K562 (cell line): ENCODE measurements at regions not wholly inside any gene's neighbourhood (a gene's known extent, or its start where the extent isn't known, plus 50 kb on each side); places are given as distances from the start of the nearest gene placed in this dataset.

Experiments
- ATAC-seq: fragments of 200-7000 bp; cut with Tn5 transposase; 3 replicates; pipeline ENCODE4 v1.9.1; 2020; ENCODE audit warnings: moderate library complexity
- BruUV-seq: library from RNA; stranded (reverse); fragments of 400-500 nt; replicated peaks from 2 replicates; lab custom pipeline; 2021; lab: Mats Ljungman, UMichigan
- CTCF ChIA-PET: fragments of 300-600 bp; formaldehyde crosslinking; extraction: SDS; loops from one replicate; lab custom pipeline; 2021; ENCODE audit warnings: low intra/inter-chr PET ratio; lab: Yijun Ruan, JAX
- POLR2A ChIA-PET: fragments of 300-600, 350-650 bp; sonication (Branson Sonifier 250); formaldehyde crosslinking; extraction: SDS; loops from one replicate; lab custom pipeline; 2021; ENCODE audit warnings: antibody characterized with exemption, inconsistent platforms; lab: Yijun Ruan, JAX
- DNase-seq, 4 experiments: peaks; one replicate each; pipeline versions ENCODE4 v3.0.0 to v3.0.0-alpha.2; 2011 to 2018; ENCODE audit warnings: low spot score in 3 of 4, mixed read lengths in 3 of 4; ENCODE audit errors: extremely low read depth in 1 of 4
- FAIRE-seq: peaks from 2 replicates; lab custom pipeline; 2011; peaks lifted over from hg19 to GRCh38; lab: Jason Lieb, UNC
- H2AFZ ChIP-seq: 2 replicates; pipeline ENCODE4 v1.6.0; 2011; ENCODE audit warnings: low read depth, low read length, control low read depth, inconsistent platforms
- H3K27ac ChIP-seq: fragments of 200-600 bp; 3 replicates; pipeline ENCODE4 v1.8.0; 2011; ENCODE audit warnings: low read depth, mild to moderate bottlenecking, control low read depth, inconsistent platforms, low read length, moderate library complexity, mixed read lengths; ENCODE audit errors: extremely low read depth
- H3K27me3 ChIP-seq, 2 experiments: fragments of 300-600 bp in 1 of 2; 2 replicates in 1 of 2; 3 replicates in 1 of 2; pipeline versions ENCODE4 v1.6.0 to v1.8.0; 2011; ENCODE audit warnings: inconsistent platforms in 2 of 2, low read length in 2 of 2, mild to moderate bottlenecking in 1 of 2, mixed read lengths in 1 of 2, moderate library complexity in 1 of 2; ENCODE audit not compliant: control insufficient read depth in 2 of 2, insufficient read depth in 2 of 2
- H3K36me3 ChIP-seq: fragments of 300-600 bp; 3 replicates; pipeline ENCODE4 v1.8.0; 2011; ENCODE audit warnings: mild to moderate bottlenecking, low read length, inconsistent platforms; ENCODE audit not compliant: control insufficient read depth, insufficient read depth
- H3K4me1 ChIP-seq, 2 experiments: fragments of 200-600 bp in 1 of 2; replicated peaks in 1 of 2; 2 replicates in 1 of 2; 3 replicates in 1 of 2; pipeline versions ENCODE4 v1.5.1 to v1.8.0; 2011; ENCODE audit warnings: inconsistent platforms in 2 of 2, low read length in 2 of 2, mild to moderate bottlenecking in 1 of 2, mixed read lengths in 1 of 2, moderate library complexity in 1 of 2; ENCODE audit not compliant: control insufficient read depth in 2 of 2, insufficient read depth in 2 of 2
- H3K4me2 ChIP-seq: 2 replicates; pipeline ENCODE4 v1.6.1; 2011; ENCODE audit warnings: low read length, control low read depth, inconsistent platforms, mixed read lengths; ENCODE audit not compliant: insufficient read depth
- H3K4me3 ChIP-seq: fragments of 200-600 bp; sonication (generic), shearing (Covaris generic); 2 replicates; pipeline ENCODE4 v1.5.1; 2016; ENCODE audit warnings: control low read depth, inconsistent platforms
- H3K79me2 ChIP-seq: fragments of 200-600 bp; 3 replicates; pipeline ENCODE4 v1.8.0; 2011; ENCODE audit warnings: low read length, inconsistent platforms; ENCODE audit not compliant: control insufficient read depth, insufficient read depth
- H3K9ac ChIP-seq, 2 experiments: 2 replicates each; pipeline versions ENCODE4 v1.6.0 to v1.6.1; 2011; ENCODE audit warnings: low read depth in 2 of 2, low read length in 2 of 2, control low read depth in 1 of 2, inconsistent platforms in 1 of 2, mild to moderate bottlenecking in 1 of 2, mixed read lengths in 1 of 2; ENCODE audit not compliant: insufficient read depth in 1 of 2
- H3K9me1 ChIP-seq: one replicate; pipeline ENCODE4 v1.6.0; 2011; ENCODE audit warnings: inconsistent platforms, mild to moderate bottlenecking, low read length, moderate library complexity; ENCODE audit not compliant: control insufficient read depth, insufficient read depth
- H3K9me3 ChIP-seq: replicated peaks from 2 replicates; pipeline ENCODE4 v1.5.1; 2011; ENCODE audit warnings: low read depth, low read length, inconsistent platforms; ENCODE audit not compliant: control insufficient read depth, insufficient read depth
- H4K20me1 ChIP-seq: replicated peaks from 2 replicates; pipeline ENCODE4 v1.6.1; 2011; ENCODE audit warnings: low read length, inconsistent platforms, mixed read lengths; ENCODE audit not compliant: control insufficient read depth, insufficient read depth
- CC2D1A ChIP-seq: fragments of 450-650 bp; IDR thresholded peaks from 2 replicates; pipeline ENCODE4 v1.6.1; 2017; ENCODE audit warnings: mild to moderate bottlenecking
- FOS ChIP-seq: IDR thresholded peaks from 3 replicates; pipeline ENCODE4 v1.6.1; 2011; ENCODE audit not compliant: insufficient read length; ENCODE audit errors: extremely low read depth
- MAFG ChIP-seq: fragments of 450-650 bp; conservative IDR thresholded peaks from 2 replicates; pipeline ENCODE4 v1.6.1; 2016; ENCODE audit warnings: missing genetic modification characterization, missing compliant biosample characterization
- NFE2 ChIP-seq: IDR thresholded peaks from 2 replicates; pipeline ENCODE4 v1.6.1; 2014; ENCODE audit warnings: antibody characterized with exemption, low read depth
- NR1H2 ChIP-seq: sonication (generic); formaldehyde crosslinking; IDR thresholded peaks from 2 replicates; pipeline ENCODE4 v1.4.0; 2020; ENCODE audit warnings: mild to moderate bottlenecking, missing genetic modification reagents
- RAD51 ChIP-seq: fragments of 450-650 bp; IDR thresholded peaks from 2 replicates; pipeline ENCODE4 v1.7.1; 2016; ENCODE audit warnings: low read depth, mild to moderate bottlenecking, borderline replicate concordance
- SREBF2 ChIP-seq: sonication (generic); formaldehyde crosslinking; IDR thresholded peaks from 2 replicates; pipeline ENCODE4 v1.4.0; 2020; ENCODE audit warnings: mild to moderate bottlenecking, missing genetic modification reagents
- TEAD1 ChIP-seq, 2 experiments: fragments of 450-650 bp in 1 of 2; sonication (generic) in 1 of 2; formaldehyde crosslinking; IDR thresholded peaks; 2 replicates each; pipeline versions ENCODE4 v1.4.0 to v1.8.0; 2020 to 2022; ENCODE audit warnings: mild to moderate bottlenecking in 2 of 2, missing genetic modification reagents in 1 of 2
- TRIM24 ChIP-seq, 2 experiments: fragments of 450-650 bp; IDR thresholded peaks; 2 replicates each; pipeline ENCODE4 v1.6.1; 2016
- U2AF2 ChIP-seq: fragments of 200-400 bp; formaldehyde crosslinking; optimal IDR thresholded peaks from 2 replicates; pipeline ENCODE3; 2017; ENCODE audit warnings: low read depth, mild to moderate bottlenecking, low read length
- XRCC5 ChIP-seq: fragments of 200-400 bp; formaldehyde crosslinking; IDR thresholded peaks from 2 replicates; pipeline ENCODE4 v1.6.1; 2017; ENCODE audit warnings: low read depth, mild to moderate bottlenecking, low read length
- ZFP30 ChIP-seq: fragments of 250-450 bp; sonication (Bioruptor Pico); IDR thresholded peaks from 2 replicates; pipeline ENCODE4 v1.8.0; 2022; ENCODE audit warnings: moderate library complexity, mild to moderate bottlenecking, inconsistent platforms, borderline replicate concordance
- ZSCAN29 ChIP-seq: fragments of 450-650 bp; IDR thresholded peaks from 2 replicates; pipeline ENCODE4 v1.6.1; 2017
- WGBS: fragments of 100-300 bp; shearing (Covaris generic); methylation state at CpG from one replicate; pipeline ENCODE4 v1.1.6; 2016; ENCODE audit warnings: low coverage, mixed read lengths; ENCODE audit not compliant: insufficient coverage; ENCODE audit errors: missing lambda C conversion rate; 5-methylcytosine and 5-hydroxymethylcytosine counted together
- in situ Hi-C: fragments of 300-500 bp; cut with MboI; formaldehyde crosslinking; loops from 4 replicates; pipeline ENCODE4 v1.15.0; 2018; ENCODE audit warnings: inconsistent platforms, mixed read lengths
- intact Hi-C: fragments of 100-400 bp; cut with micrococcal nuclease; formaldehyde crosslinking; loops from 2 replicates; pipeline ENCODE4 v1.14.2; 2022
- TF ChIP-seq, protein P1 (sequence below): sonication (generic); formaldehyde crosslinking; IDR thresholded peaks from 2 replicates; pipeline ENCODE4 v1.8.0; 2022; ENCODE audit warnings: mild to moderate bottlenecking, low read depth, missing genetic modification reagents
- TF ChIP-seq, protein P2 (sequence below): IDR thresholded peaks from 3 replicates; pipeline ENCODE4 v1.6.1; 2011; ENCODE audit warnings: borderline replicate concordance, mild to moderate bottlenecking, moderate library complexity; ENCODE audit not compliant: insufficient read length; ENCODE audit errors: extremely low read depth

GRCh38 chr12:43648636-43649035 is 96.6 kb upstream of the ADAMTS20 start:
- WGBS = 0% methylated on average over 2 of the region's 2 CpGs

More at GRCh38 chr12:43648636-43649035, 96.6 kb upstream of the ADAMTS20 start:
- Histone ChIP-seq H2AFZ (no peak overlapping the region), H3K36me3 (no peaks in the 10 kb centered on the region), H3K27me3 (no peaks in the 10 kb centered on the region), H3K79me2 (no peaks in the 10 kb centered on the region), H3K9me3 (no peaks in the 10 kb centered on the region), H3K9me1 (no peaks in the 10 kb centered on the region), H3K4me2 (no peak overlapping the region), H4K20me1 (no peaks in the 10 kb centered on the region), H3K4me3 (no peak overlapping the region), H3K27ac (no peak overlapping the region), H3K4me1 (no peaks in the 10 kb centered on the region), H3K9ac (no peak overlapping the region)
- POLR2A ChIA-PET = no interaction called here
- intact Hi-C loops (no loop called here), in situ Hi-C loops (no loop called here)
- TF ChIP-seq NFE2 (no peak), ZSCAN29 (no peak), CC2D1A (no peak), XRCC5 (no peak), FOS (no peak), MAFG (tag) (no peak), NR1H2 (no peak), TRIM24 (IDR thresholded peaks at IDR 0.05) (no peak), ZFP30 (CRISPR knock-in tag) (no peak), RAD51 (no peak), SREBF2 (CRISPR knock-in tag) (no peak), TEAD1 (CRISPR knock-in tag; IDR thresholded peaks at IDR 0.05) (no peak), U2AF2 (no peak)
- TF ChIP-seq, protein P1, sequence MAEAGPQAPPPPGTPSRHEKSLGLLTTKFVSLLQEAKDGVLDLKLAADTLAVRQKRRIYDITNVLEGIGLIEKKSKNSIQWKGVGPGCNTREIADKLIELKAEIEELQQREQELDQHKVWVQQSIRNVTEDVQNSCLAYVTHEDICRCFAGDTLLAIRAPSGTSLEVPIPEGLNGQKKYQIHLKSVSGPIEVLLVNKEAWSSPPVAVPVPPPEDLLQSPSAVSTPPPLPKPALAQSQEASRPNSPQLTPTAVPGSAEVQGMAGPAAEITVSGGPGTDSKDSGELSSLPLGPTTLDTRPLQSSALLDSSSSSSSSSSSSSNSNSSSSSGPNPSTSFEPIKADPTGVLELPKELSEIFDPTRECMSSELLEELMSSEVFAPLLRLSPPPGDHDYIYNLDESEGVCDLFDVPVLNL (CRISPR knock-in tag) = no peak
- TF ChIP-seq, protein P2, sequence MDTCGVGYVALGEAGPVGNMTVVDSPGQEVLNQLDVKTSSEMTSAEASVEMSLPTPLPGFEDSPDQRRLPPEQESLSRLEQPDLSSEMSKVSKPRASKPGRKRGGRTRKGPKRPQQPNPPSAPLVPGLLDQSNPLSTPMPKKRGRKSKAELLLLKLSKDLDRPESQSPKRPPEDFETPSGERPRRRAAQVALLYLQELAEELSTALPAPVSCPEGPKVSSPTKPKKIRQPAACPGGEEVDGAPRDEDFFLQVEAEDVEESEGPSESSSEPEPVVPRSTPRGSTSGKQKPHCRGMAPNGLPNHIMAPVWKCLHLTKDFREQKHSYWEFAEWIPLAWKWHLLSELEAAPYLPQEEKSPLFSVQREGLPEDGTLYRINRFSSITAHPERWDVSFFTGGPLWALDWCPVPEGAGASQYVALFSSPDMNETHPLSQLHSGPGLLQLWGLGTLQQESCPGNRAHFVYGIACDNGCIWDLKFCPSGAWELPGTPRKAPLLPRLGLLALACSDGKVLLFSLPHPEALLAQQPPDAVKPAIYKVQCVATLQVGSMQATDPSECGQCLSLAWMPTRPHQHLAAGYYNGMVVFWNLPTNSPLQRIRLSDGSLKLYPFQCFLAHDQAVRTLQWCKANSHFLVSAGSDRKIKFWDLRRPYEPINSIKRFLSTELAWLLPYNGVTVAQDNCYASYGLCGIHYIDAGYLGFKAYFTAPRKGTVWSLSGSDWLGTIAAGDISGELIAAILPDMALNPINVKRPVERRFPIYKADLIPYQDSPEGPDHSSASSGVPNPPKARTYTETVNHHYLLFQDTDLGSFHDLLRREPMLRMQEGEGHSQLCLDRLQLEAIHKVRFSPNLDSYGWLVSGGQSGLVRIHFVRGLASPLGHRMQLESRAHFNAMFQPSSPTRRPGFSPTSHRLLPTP = no peak
- FAIRE-seq (no peak), DNase-seq (no peak), ATAC-seq (no peak)
- CTCF ChIA-PET = no interaction called here
- no TSS peak for BruUV-seq
